ENCODE measurements at regions not wholly inside any gene's neighbourhood (a gene's known extent, or its start where the extent isn't known, plus 50 kb on each side); places are given as distances from the start of the nearest gene placed in this dataset.
A peak's percentile ranks its signal among the peaks of the same experiment; 100 is the strongest.

- Histone ChIP-seq H3K4me3 (ENCODE audit: low read depth, low read length) (no peak overlapping the region), H3K27me3 (replicated peaks) (no peaks in the 10 kb centered on the region), H3K27ac (peak overlapping the region; percentile 13), H3K36me3 (replicated peaks) (no peaks in the 10 kb centered on the region)
- TF ChIP-seq CTCF (IDR thresholded peaks at IDR 0.05; ENCODE audit: low read depth, low read length, missing control alignments), result no peak
- DNase-seq, result peak; percentile 18
- in situ Hi-C loops (cut with HindIII; ENCODE audit: low pct_ligation_motif_present, low sequenced_read_pairs), result loop anchor here (25.0 kb wide), 1 partner anchor 278 kb away; no protein-coding TSS in a partner anchor
Observed at GRCh38 chr5:15014809-15015208, 143.2 kb upstream of the ANKH start.

- H3K27me3 ChIP-seq (replicated peaks), result no peaks in the 10 kb centered on the region
- no peak overlapping the region for H3K4me3 ChIP-seq (ENCODE audit: low read depth, low read length)
- DNase-seq, result peak; percentile 71
- no peak overlapping the region for H3K27ac ChIP-seq
- TF ChIP-seq CTCF (IDR thresholded peaks at IDR 0.05; ENCODE audit: low read depth, low read length, missing control alignments), result peak; percentile 54
- H3K36me3 ChIP-seq (replicated peaks), result no peaks in the 10 kb centered on the region
- in situ Hi-C loops (cut with HindIII; ENCODE audit: low pct_ligation_motif_present, low sequenced_read_pairs), result loop anchor here (25.0 kb wide), 1 partner anchor 277 kb away; no protein-coding TSS in a partner anchor
Observed at GRCh38 chr5:15013654-15014463, 142.3 kb upstream of the ANKH start.

GRCh38 chr5:15012061-15012460 lies 140.5 kb upstream of the ANKH start:
- TF ChIP-seq CTCF (IDR thresholded peaks at IDR 0.05; ENCODE audit: low read depth, low read length, missing control alignments), result no peak
- in situ Hi-C loops (cut with HindIII; ENCODE audit: low pct_ligation_motif_present, low sequenced_read_pairs), result loop anchor here (25.0 kb wide), 1 partner anchor 275 kb away; no protein-coding TSS in a partner anchor
- no peaks in the 10 kb centered on the region for H3K27me3 ChIP-seq (replicated peaks)
- no peak for DNase-seq
- H3K36me3 ChIP-seq (replicated peaks), result no peaks in the 10 kb centered on the region
- H3K27ac ChIP-seq, result no peak overlapping the region
- no peak overlapping the region for H3K4me3 ChIP-seq (ENCODE audit: low read depth, low read length)

- no peak for TF ChIP-seq CTCF (IDR thresholded peaks at IDR 0.05; ENCODE audit: low read depth, low read length, missing control alignments)
- in situ Hi-C loops (cut with HindIII; ENCODE audit: low pct_ligation_motif_present, low sequenced_read_pairs), result loop anchor here (25.0 kb wide), 1 partner anchor 274 kb away; no protein-coding TSS in a partner anchor
- Histone ChIP-seq H3K27me3 (replicated peaks) (no peaks in the 10 kb centered on the region), H3K36me3 (replicated peaks) (no peaks in the 10 kb centered on the region), H3K27ac (no peak overlapping the region), H3K4me3 (ENCODE audit: low read depth, low read length) (no peak overlapping the region)
- DNase-seq, result no peak
Observed at GRCh38 chr5:15010936-15011335, 139.4 kb upstream of the ANKH start.

- H3K36me3 ChIP-seq (replicated peaks), result no peaks in the 10 kb centered on the region
- H3K4me3 ChIP-seq (ENCODE audit: low read depth, low read length), result no peak overlapping the region
- DNase-seq, result peak; percentile 83
- no peaks in the 10 kb centered on the region for H3K27me3 ChIP-seq (replicated peaks)
- peak overlapping the region; percentile 93 for H3K27ac ChIP-seq
- no peak for TF ChIP-seq CTCF (IDR thresholded peaks at IDR 0.05; ENCODE audit: low read depth, low read length, missing control alignments)
- in situ Hi-C loops (cut with HindIII; ENCODE audit: low pct_ligation_motif_present, low sequenced_read_pairs), result loop anchor here (25.0 kb wide), 1 partner anchor 272 kb away; no protein-coding TSS in a partner anchor
Observed at GRCh38 chr5:15009420-15009819, 137.8 kb upstream of the ANKH start.

Measured in brain microvascular endothelial cell (primary cell).